MV-4-11 (cell line): ENCODE measurements at regions not wholly inside any gene's neighbourhood (a gene's known extent, or its start where the extent isn't known, plus 50 kb on each side); places are given as distances from the start of the nearest gene placed in this dataset.

Experiments used
- DNase-seq: peaks from one replicate; lab custom pipeline; 2025; lab: John Stamatoyannopoulos, UW

GRCh38 chr4:13849778-13850177, 222.3 kb upstream of the BOD1L1 start:
- DNase-seq = no peak

GRCh38 chr4:13851085-13851940, 223.8 kb upstream of the BOD1L1 start:
- DNase-seq = no peak

- no peak for DNase-seq
Observed at GRCh38 chr4:13852411-13852810, 224.9 kb upstream of the BOD1L1 start.

DNA sequence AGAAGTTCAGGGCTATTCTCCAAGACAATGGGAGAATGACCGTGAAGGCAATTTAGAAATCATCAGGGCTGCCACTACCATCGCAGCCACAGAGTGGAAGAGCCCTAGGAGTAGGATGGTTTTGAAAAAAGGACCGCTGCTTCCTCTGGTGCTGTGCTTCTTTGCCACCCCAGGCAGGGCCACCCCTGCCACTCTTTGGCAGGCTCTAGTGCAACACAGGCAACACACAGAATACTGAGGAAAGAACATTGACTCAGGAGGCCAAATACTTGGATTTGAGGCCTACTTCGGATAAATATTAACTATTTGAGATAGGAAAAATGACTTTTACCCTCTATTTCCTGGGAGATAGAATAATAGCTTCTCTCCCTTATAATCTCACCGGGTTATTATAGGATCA, 228.9 kb upstream of the BOD1L1 start:
- DNase-seq = no peak

- no peak for DNase-seq
Observed at GRCh38 chr4:13857397-13857796, 229.9 kb upstream of the BOD1L1 start.

DNA sequence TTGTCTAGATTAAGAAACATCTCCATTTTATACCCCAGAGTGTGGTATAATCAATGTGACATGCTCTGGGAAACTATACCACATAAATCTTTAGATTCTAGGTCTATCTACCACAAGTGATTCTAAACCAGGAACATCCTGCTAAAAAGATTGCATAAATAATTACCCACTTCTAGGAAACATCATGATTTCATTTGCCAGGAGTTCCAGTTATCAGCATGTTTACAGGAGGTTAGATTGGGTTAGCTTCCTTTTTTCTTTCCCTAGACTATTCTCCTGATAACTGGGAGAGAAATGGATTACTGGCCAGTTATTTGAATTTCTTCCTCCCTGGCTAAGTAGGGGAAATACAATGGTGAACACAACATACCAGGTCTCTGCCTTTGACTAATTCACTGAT, 230.3 kb upstream of the BOD1L1 start:
- no peak for DNase-seq

DNA sequence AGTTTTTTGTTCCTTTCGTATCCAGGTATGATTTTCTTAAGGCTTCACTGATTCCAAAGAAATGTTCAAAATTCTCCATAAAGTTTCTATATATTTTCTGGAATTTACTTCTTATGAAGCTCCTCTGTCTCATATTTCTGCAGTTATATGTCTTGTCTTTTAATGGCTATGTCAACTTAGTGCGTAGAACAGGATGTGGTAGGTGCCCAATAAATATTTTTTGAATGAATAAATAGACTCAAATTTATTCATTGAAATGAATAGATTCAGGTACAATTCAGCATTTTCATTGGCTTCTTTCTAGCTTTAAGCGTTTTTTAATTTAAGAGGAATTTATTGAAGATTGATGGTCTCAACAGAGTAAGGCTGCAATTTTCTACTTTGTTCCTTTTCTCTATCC, 231.9 kb upstream of the BOD1L1 start:
- DNase-seq = no peak

DNA sequence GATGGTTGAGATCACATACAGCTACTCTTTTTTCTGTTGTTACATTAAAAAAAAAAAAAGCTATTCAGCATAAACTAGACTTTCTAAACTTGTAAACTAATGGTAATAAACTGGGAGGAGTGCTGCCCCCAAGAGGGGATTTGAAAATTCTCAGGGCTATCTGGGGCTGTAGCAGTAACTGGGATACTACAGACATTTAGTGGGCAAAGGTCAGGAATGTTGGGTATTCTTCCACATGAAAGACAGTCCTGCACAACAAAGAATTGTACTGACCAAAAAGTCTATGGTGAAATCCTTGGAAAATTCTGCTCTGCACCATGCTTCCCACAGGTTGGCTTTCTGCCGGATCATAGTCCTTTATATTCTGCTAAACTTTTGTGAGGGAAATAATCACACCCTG, 232.6 kb upstream of the BOD1L1 start:
- no peak for DNase-seq

DNA sequence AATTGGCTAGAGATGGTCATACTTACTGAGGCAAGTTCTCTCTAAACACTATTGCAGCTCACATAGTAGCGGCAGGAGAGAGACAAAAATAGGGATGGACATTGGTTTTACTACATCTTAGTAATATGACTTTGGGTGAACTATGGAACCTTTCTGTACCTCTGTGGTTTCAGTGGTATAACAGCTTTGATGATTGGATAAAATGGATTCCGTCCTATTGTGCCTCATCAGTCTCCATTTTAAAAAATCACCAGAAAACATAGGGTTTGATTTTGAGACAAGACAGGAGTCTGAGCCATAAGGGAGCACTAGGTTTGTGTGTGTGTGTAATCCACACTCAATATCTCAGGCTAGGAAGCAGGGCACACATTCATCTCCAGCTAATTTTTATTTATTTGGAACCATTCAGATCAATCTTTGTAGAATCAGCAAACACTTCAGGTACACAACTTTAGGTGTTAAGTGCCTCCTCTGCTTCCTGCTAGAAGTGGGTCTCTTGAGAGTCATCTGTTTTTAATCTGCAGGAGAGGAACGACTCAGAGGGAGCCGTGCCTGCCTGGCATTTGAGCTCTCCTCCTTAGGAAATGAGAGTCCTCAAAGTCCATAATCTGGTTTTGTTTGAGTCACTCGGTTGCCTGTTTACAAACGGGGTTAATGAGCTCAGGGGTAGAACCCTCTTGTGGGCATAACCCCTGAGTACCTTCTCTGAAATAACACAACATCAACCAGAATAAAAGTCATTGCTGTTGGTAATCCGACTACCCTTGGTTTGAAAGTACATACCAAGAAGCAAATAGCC, 238.5 kb upstream of the BOD1L1 start:
- DNase-seq = no peak

DNA sequence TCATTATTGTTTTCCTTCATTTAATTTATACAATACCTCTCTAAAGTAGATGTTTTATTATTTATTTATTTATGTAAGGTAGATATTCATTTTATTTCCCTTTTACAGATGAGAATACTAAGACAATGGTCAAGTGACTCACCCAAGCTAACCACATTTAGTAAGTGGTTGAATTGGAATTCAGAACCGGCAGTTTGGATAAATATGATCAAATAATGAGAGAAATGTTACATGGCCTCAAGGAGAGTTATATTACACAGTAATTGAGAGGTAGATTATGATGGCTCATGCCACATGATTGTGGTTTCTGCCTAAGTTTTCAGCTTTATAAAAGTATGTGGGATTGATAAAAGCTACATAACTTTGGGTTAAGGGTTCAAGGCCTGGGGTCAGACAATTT, 239.4 kb upstream of the BOD1L1 start:
- no peak for DNase-seq

GRCh38 chr4:13872155-13872554, 244.6 kb upstream of the BOD1L1 start:
- no peak for DNase-seq

- DNase-seq = no peak
Observed at GRCh38 chr4:13872955-13873354, 245.4 kb upstream of the BOD1L1 start.

DNA sequence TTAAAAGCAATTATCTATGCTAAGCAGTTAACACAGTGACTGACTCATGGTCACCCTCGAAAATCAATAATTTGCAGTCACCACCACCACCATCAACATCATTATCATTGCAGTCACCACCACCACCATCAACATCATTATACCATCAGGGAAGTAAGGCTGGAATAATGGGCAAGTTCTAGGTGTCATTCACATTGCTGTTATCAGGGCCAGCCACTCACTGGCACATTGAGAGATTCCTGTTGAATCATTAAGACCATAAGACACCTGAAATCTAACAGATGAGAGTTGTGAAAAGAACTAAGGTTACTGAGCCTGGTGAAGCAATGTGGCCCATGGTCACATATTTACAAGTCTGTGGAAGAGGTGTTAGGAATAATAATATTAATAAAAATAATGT, 247.7 kb upstream of the BOD1L1 start:
- DNase-seq = no peak

DNA sequence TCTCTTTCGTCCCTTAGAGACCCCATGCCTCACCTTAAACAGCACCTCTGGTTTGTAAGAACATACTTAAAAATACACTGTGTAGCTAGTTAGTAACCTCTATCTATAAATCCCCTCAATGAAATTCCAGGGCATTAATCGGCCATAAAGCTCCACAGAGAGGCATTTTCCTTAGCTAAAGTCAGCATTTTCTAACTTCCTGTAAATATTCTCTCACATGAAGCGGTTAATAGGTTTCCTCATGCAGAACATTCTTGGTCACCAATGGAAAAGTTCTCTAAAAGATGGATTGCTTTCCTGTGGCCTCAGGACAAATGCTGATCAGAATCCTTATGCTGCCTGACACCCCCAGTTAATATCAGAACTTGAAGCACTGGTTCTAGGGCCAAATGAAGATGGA, 248.6 kb upstream of the BOD1L1 start:
- no peak for DNase-seq

DNA sequence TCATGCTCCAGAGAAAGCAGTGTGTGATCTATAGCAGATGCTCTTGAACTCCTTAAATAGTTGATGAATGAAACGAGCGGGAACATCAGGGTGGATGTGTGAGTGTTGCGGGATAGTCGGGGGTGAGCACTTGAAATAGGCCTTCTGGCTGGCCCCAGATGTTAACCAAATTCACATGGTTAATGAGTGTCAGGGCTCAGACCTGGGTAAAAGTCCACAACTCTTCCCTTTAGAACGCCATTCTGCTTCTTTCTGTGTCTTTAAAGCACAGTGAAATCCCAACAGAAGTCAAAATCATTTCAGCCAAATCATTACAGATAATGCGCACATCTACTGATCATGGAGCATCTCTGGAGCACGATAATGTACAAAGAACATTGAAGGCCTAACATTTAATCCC, 249.4 kb upstream of the BOD1L1 start:
- DNase-seq = no peak

DNA sequence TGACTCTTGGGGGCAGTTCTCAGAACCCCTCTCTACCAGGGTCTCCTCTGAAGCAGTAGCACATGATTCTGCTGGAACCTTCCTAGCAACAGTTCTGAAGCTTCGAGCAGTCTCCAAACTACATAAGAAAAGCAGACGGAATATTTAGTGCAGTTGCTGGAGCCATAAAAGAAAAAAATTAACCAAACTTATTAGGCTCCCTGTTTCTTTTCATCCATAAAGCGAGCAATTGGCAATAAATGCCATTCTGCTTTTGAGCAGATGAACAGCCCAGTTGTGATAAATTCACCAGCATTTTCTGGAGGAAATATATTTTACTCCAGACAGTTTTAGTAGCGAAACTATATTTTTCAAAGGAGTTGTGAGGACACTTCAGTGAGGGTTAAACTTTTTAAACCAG, 250.1 kb upstream of the BOD1L1 start:
- DNase-seq = no peak

- DNase-seq = no peak
Observed at GRCh38 chr4:13881892-13882291, 254.4 kb upstream of the BOD1L1 start.

- no peak for DNase-seq
Observed at GRCh38 chr4:13887010-13887409, 259.5 kb upstream of the BOD1L1 start.

GRCh38 chr4:13888112-13888511, 260.6 kb upstream of the BOD1L1 start:
- DNase-seq = no peak

- DNase-seq = no peak
Observed at GRCh38 chr4:13891544-13891939, 264.0 kb upstream of the BOD1L1 start.

GRCh38 chr4:13892739-13893105, 265.2 kb upstream of the BOD1L1 start:
- DNase-seq = no peak

DNA sequence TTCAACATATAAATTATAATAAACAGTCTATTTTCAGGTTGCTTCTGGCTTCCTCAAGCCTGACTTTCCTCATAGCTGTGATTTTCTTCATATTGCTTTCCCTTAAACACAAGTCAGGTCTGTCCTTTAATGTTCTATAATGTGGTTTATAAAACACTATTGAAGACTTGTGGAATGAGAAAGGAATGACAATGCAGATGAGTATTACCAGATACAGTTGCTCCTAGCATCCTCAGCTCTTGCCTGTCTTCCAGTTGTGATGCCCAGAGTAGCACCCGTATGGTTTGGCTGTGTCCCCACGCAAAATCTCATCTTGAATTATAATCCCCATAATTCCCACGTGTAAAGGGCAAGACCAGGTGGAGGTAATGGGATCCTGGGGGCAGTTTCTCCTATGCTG, 265.7 kb upstream of the BOD1L1 start:
- DNase-seq = no peak

- DNase-seq = no peak
Observed at GRCh38 chr4:13893987-13894386, 266.5 kb upstream of the BOD1L1 start.

- DNase-seq = no peak
Observed at GRCh38 chr4:13900780-13901179, 273.3 kb upstream of the BOD1L1 start.
